ENCODE measurements at regions not wholly inside any gene's neighbourhood (a gene's known extent, or its start where the extent isn't known, plus 50 kb on each side); places are given as distances from the start of the nearest gene placed in this dataset.
"Not testable (repeated sequence)": the region's sequence is repeated elsewhere in the genome, so short reads cannot be mapped to it uniquely, and the experiment has no call there.

GRCh38 chr15:54779271-54779670 is 417.5 kb downstream of the RSL24D1 start:
- no peak for DNase-seq (ENCODE audit: low read depth in 2 of 3, low spot score in 2 of 3)

- DNase-seq (ENCODE audit: low read depth in 2 of 3, low spot score in 2 of 3) = no peak
Measured at GRCh38 chr15:54776410-54776809, 420.3 kb downstream of the RSL24D1 start.

GRCh38 chr15:54772663-54773062 is 424.1 kb downstream of the RSL24D1 start:
- DNase-seq (ENCODE audit: low read depth in 2 of 3, low spot score in 2 of 3) = no peak

- DNase-seq (ENCODE audit: low read depth in 2 of 3, low spot score in 2 of 3) = not testable (repeated sequence)
Measured at GRCh38 chr15:54749461-54749860, 447.3 kb downstream of the RSL24D1 start.

GRCh38 chr15:54722342-54722986 is 474.3 kb downstream of the RSL24D1 start:
- DNase-seq (ENCODE audit: low read depth in 2 of 3, low spot score in 2 of 3) = no peak

- DNase-seq (ENCODE audit: low read depth in 2 of 3, low spot score in 2 of 3) = no peak
Measured at GRCh38 chr15:54719325-54719724, 477.4 kb downstream of the RSL24D1 start.

- no peak for DNase-seq (ENCODE audit: low read depth in 2 of 3, low spot score in 2 of 3)
Measured at GRCh38 chr15:54707805-54708752, 488.7 kb downstream of the RSL24D1 start.

- DNase-seq (ENCODE audit: low read depth in 2 of 3, low spot score in 2 of 3) = no peak
Measured at GRCh38 chr15:54687628-54688027, 509.1 kb downstream of the RSL24D1 start.

Data from hematopoietic multipotent progenitor cell (in vitro differentiated cells).